Heart left ventricle (tissue), 16 donors: ENCODE measurements at regions not wholly inside any gene's neighbourhood (a gene's known extent, or its start where the extent isn't known, plus 50 kb on each side); places are given as distances from the start of the nearest gene placed in this dataset.

Experiments
- ATAC-seq, 4 donors: fragments of 200-7000 bp; cut with Tn5 transposase; one replicate each; pipeline ENCODE4 v1.9.1; 2020 to 2022; ENCODE audit warnings: moderate library complexity in 4 of 4, mild to moderate bottlenecking in 3 of 4, moderate number of reproducible peaks in 1 of 4
- DNase-seq, 5 donors: peaks; one replicate each; pipeline ENCODE4 v3.0.0-alpha.2; 2020
- H3K27ac ChIP-seq, 12 donors: fragments of 200-600 bp; sonication (generic) in 4 of 12; one replicate each; pipeline versions ENCODE4 v1.5.0 to v1.8.0; 2016 to 2022; ENCODE audit warnings: mild to moderate bottlenecking in 2 of 12
- H3K27me3 ChIP-seq, 9 donors: fragments of 200-600 bp; sonication (generic) in 2 of 9; one replicate each; pipeline versions ENCODE4 v1.5.1 to v1.8.0; 2016 to 2022; ENCODE audit warnings: mild to moderate bottlenecking in 3 of 9
- H3K36me3 ChIP-seq, 9 donors: fragments of 200-600 bp; sonication (generic) in 2 of 9; one replicate each; pipeline versions ENCODE4 v1.5.0 to v1.8.0; 2018 to 2022; ENCODE audit warnings: mild to moderate bottlenecking in 2 of 9
- H3K4me1 ChIP-seq, 12 donors: fragments of 200-600 bp; sonication (generic) in 4 of 12; one replicate each; pipeline versions ENCODE4 v1.5.0 to v1.8.0; 2016 to 2022; ENCODE audit warnings: mild to moderate bottlenecking in 3 of 12
- H3K4me3 ChIP-seq, 12 donors: fragments of 200-600 bp; sonication (generic) in 4 of 12; one replicate each; pipeline versions ENCODE4 v1.5.0 to v1.8.0; 2017 to 2022; ENCODE audit warnings: mild to moderate bottlenecking in 9 of 12, moderate library complexity in 4 of 12
- H3K9me3 ChIP-seq, 12 donors: fragments of 200-600 bp; sonication (generic) in 4 of 12; one replicate each; pipeline versions ENCODE4 v1.5.0 to v1.8.0; 2016 to 2022; ENCODE audit warnings: mild to moderate bottlenecking in 1 of 12
- CTCF ChIP-seq, 12 donors: fragments of 200-600 bp; sonication (generic) in 4 of 12; IDR thresholded peaks; one replicate each; pipeline versions ENCODE4 v1.5.0 to v1.8.0; 2018 to 2022; ENCODE audit warnings: antibody characterized with exemption in 12 of 12, mild to moderate bottlenecking in 5 of 12
- POLR2A ChIP-seq, 2 donors: fragments of 450-650 bp; IDR thresholded peaks; one replicate each; pipeline ENCODE4 v1.6.1; 2017; ENCODE audit warnings: antibody characterized with exemption in 2 of 2, mild to moderate bottlenecking in 2 of 2, moderate library complexity in 2 of 2
- WGBS, 4 donors: extraction: QIAGEN DNeasy Blood & Tissue Kit in 2 of 4; methylation state at CpG; one replicate each; pipeline versions ENCODE4 v1.1.5 to v1.1.7; 2013 to 2018; 5-methylcytosine and 5-hydroxymethylcytosine counted together
- intact Hi-C, 10 donors: fragments of 100-400 bp; cut with DNase I; formaldehyde crosslinking; loops; one replicate each; pipeline versions ENCODE4 v1.11.1 to v1.14.2; 2022
- donor health status: ischemic (EF 13 %, LVEDD 7.1; RV severe dilation, severe dysfunction).
- donor health status: healthy with polysubstance abuse.
- donor health status: DM: no; HTN: yes; CAD: no.
- donor health status: DM: no; HTN: no; CAD: no.
- donor health status: ischemic (EF 25% LVEDD 6.9; RV normal size, moderate dysfunction).
- donor health status: ischemic (EF 25% LVEDD 5.7; RV mildly dilated, moderate dysfunction).
- donor health status: healthy.
- donor health status: DM: yes; HTN: yes; CAD: no.
- donor health status: ischemic (EF 35%, LVEDD 5.7; RV mildly dilated, moderate dysfunction).
- donor health status: nonischemic (EF 11% LVEDD 7.7; RV severe dilation, severe dysfunction).
- donor health status: DM: yes; HTN: yes; CAD: no.
- donor health status: PGD.
- donor health status: ischemic (EF 29% LVEDD 5.4; RV normal size, mild dysfunction).
- donor health status: nonischemic (EF 23%, LVEDD 6.1; RV moderate dilation, normal function).

GRCh38 chr15:94621736-94622135 lies 390.4 kb downstream of the MCTP2 start:
- Histone ChIP-seq H3K4me3 (no peak overlapping the region), H3K36me3 (no peaks in the 10 kb centered on the region), H3K9me3 (peaks cover 0 to under 1% (median 0%) of the 10 kb centered on the region in 12 donors), H3K27ac (no peak overlapping the region), H3K4me1 (no peaks in the 10 kb centered on the region), H3K27me3 (no peaks in the 10 kb centered on the region)
- ATAC-seq (no peak), DNase-seq (no peak)
- no peak for TF ChIP-seq POLR2A (IDR thresholded peaks at IDR 0.05)
- TF ChIP-seq CTCF (IDR thresholded peaks at IDR 0.05), result no peak
- intact Hi-C loops, result loop anchor here in 1 of 10 donors (10.0 kb wide), 1 partner anchor 57 kb away; no protein-coding TSS in a partner anchor

GRCh38 chr15:94626949-94627348 lies 395.6 kb downstream of the MCTP2 start:
- TF ChIP-seq POLR2A (IDR thresholded peaks at IDR 0.05) (no peak), CTCF (IDR thresholded peaks at IDR 0.05) (no peak)
- intact Hi-C loops, result loop anchor here in 1 of 10 donors (10.0 kb wide), 1 partner anchor 62 kb away; no protein-coding TSS in a partner anchor
- no peak for ATAC-seq
- WGBS, 4 donors, result 93 to 100% (median 98%) methylated on average over 3 of the region's 3 CpGs
- Histone ChIP-seq H3K27ac (no peak overlapping the region), H3K36me3 (no peaks in the 10 kb centered on the region), H3K4me3 (no peak overlapping the region), H3K4me1 (no peaks in the 10 kb centered on the region), H3K27me3 (no peaks in the 10 kb centered on the region), H3K9me3 (no peaks in the 10 kb centered on the region)
- no peak for DNase-seq

GRCh38 chr15:94631608-94632007 lies 400.2 kb downstream of the MCTP2 start:
- no peak overlapping the region for H3K4me3 ChIP-seq
- H3K4me1 ChIP-seq, result no peaks in the 10 kb centered on the region
- no peak for ATAC-seq
- H3K9me3 ChIP-seq, result no peaks in the 10 kb centered on the region
- no peaks in the 10 kb centered on the region for H3K36me3 ChIP-seq
- no peak for DNase-seq
- intact Hi-C loops, result no loop called here
- TF ChIP-seq CTCF (IDR thresholded peaks at IDR 0.05), result no peak
- TF ChIP-seq POLR2A (IDR thresholded peaks at IDR 0.05), result no peak
- WGBS, 4 donors, result 72 to 87% (median 78%) methylated on average over 6 of the region's 6 CpGs
- no peak overlapping the region for H3K27ac ChIP-seq
- no peaks in the 10 kb centered on the region for H3K27me3 ChIP-seq

GRCh38 chr15:94638183-94638582 lies 406.8 kb downstream of the MCTP2 start:
- Histone ChIP-seq H3K27ac (no peak overlapping the region), H3K9me3 (no peaks in the 10 kb centered on the region), H3K36me3 (no peaks in the 10 kb centered on the region), H3K27me3 (no peaks in the 10 kb centered on the region), H3K4me1 (no peaks in the 10 kb centered on the region), H3K4me3 (no peak overlapping the region)
- no peak for ATAC-seq
- TF ChIP-seq POLR2A (IDR thresholded peaks at IDR 0.05) (no peak), CTCF (IDR thresholded peaks at IDR 0.05) (no peak)
- intact Hi-C loops, result no loop called here
- WGBS, 4 donors, result 69 to 74% (median 73%) methylated on average over 6 of the region's 6 CpGs
- no peak for DNase-seq
